OCI-LY3 (cell line): ENCODE measurements at regions not wholly inside any gene's neighbourhood (a gene's known extent, or its start where the extent isn't known, plus 50 kb on each side); places are given as distances from the start of the nearest gene placed in this dataset.

ENCODE experiments used
- H2AFZ ChIP-seq: fragments of 200-600, 300-600 bp; shearing (Covaris generic); 2 replicates; pipeline ENCODE4 v1.6.0; 2014; ENCODE audit warnings: antibody characterized with exemption, low read depth, low read length
- H3K27ac ChIP-seq: fragments of 200-600, 300-600 bp; sonication (generic); 2 replicates; pipeline ENCODE4 v1.5.1; 2014; ENCODE audit warnings: mild to moderate bottlenecking, low read length, moderate library complexity, mixed read lengths
- H3K27me3 ChIP-seq: fragments of 200-600, 300-600 bp; sonication (generic); 2 replicates; pipeline ENCODE4 v1.6.1; 2014; ENCODE audit warnings: low read depth, low read length, mixed read lengths
- H3K36me3 ChIP-seq: fragments of 200-600, 300-600 bp; sonication (generic); replicated peaks from 2 replicates; pipeline ENCODE3; 2014; ENCODE audit warnings: low read depth, low read length, mixed read lengths
- H3K4me1 ChIP-seq: fragments of 300-600, 200-600 bp; sonication (generic); 2 replicates; pipeline ENCODE4 v1.6.1; 2014; ENCODE audit warnings: low read length, mixed read lengths
- H3K4me2 ChIP-seq: fragments of 200-600, 300-600 bp; sonication (generic); 2 replicates; pipeline ENCODE4 v1.6.1; 2014; ENCODE audit warnings: low read length, mixed read lengths
- H3K4me3 ChIP-seq: fragments of 300-600, 200-600 bp; sonication (generic); 2 replicates; pipeline ENCODE4 v1.5.1; 2014; ENCODE audit warnings: antibody characterized with exemption, mild to moderate bottlenecking, low read length, moderate library complexity
- H3K79me2 ChIP-seq: fragments of 300-600, 200-600 bp; shearing (Covaris generic); 2 replicates; pipeline ENCODE4 v1.6.1; 2014; ENCODE audit warnings: mild to moderate bottlenecking, low read length, mixed read lengths
- H3K9ac ChIP-seq: fragments of 300-600, 200-600 bp; shearing (Covaris generic); 2 replicates; pipeline ENCODE4 v1.6.0; 2014; ENCODE audit warnings: mild to moderate bottlenecking, low read length, moderate library complexity
- H3K9me3 ChIP-seq: fragments of 200-600, 300-600 bp; shearing (Covaris generic); 2 replicates; pipeline ENCODE4 v1.6.1; 2014; ENCODE audit warnings: low read length, mixed read lengths; ENCODE audit not compliant: insufficient read depth
- H4K20me1 ChIP-seq: fragments of 200-600, 300-600 bp; sonication (generic); 2 replicates; pipeline ENCODE4 v1.6.1; 2016; ENCODE audit warnings: low read length, mixed read lengths; ENCODE audit not compliant: insufficient read depth
- EZH2phosphoT487 ChIP-seq: fragments of 200-600 bp; shearing (Covaris generic); IDR thresholded peaks from 2 replicates; pipeline ENCODE4 v1.6.1; 2018; ENCODE audit warnings: antibody characterized with exemption, mixed run types, low read depth
- TF ChIP-seq, protein P1 (sequence below): fragments of 200-600, 300-600 bp; sonication (generic); IDR thresholded peaks from 2 replicates; pipeline ENCODE4 v1.5.1; 2014; ENCODE audit warnings: antibody characterized with exemption, low read length, low read depth

DNA sequence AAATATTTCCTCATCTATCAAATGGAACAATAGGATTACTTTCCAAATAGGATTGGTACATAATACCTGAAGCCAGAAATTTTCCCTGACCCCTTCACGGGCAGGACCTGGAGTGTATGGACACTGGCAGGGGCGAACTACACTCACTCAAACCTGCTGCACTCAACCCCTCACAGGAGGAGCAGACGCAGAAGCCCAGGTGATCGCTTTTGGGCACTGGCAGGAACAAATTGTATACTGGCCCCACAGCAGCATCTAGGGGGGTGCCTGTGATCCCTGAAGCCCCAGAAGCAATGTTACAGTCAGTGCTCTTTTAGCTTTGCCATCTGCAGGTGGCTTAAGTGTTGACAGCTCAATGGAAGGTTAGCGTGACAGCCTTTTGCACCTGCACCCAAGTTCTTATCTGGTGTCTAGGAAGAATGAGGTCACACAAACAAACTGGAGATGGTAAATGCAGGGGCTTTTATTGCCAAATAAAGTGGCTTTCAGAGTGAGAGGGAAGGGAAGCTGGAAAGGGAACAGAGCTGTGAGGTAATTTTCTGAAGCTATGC is 199.2 kb upstream of the NEGR1 start:
- H3K9ac ChIP-seq: no peak overlapping the region
- no peaks in the 10 kb centered on the region for H3K27me3 ChIP-seq
- H3K79me2 ChIP-seq: no peaks in the 10 kb centered on the region
- no peak overlapping the region for H2AFZ ChIP-seq
- no peak overlapping the region for H3K27ac ChIP-seq
- TF ChIP-seq, protein P1, sequence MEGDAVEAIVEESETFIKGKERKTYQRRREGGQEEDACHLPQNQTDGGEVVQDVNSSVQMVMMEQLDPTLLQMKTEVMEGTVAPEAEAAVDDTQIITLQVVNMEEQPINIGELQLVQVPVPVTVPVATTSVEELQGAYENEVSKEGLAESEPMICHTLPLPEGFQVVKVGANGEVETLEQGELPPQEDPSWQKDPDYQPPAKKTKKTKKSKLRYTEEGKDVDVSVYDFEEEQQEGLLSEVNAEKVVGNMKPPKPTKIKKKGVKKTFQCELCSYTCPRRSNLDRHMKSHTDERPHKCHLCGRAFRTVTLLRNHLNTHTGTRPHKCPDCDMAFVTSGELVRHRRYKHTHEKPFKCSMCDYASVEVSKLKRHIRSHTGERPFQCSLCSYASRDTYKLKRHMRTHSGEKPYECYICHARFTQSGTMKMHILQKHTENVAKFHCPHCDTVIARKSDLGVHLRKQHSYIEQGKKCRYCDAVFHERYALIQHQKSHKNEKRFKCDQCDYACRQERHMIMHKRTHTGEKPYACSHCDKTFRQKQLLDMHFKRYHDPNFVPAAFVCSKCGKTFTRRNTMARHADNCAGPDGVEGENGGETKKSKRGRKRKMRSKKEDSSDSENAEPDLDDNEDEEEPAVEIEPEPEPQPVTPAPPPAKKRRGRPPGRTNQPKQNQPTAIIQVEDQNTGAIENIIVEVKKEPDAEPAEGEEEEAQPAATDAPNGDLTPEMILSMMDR: no peak
- TF ChIP-seq EZH2phosphoT487: no peak
- no peaks in the 10 kb centered on the region for H3K36me3 ChIP-seq
- no peaks in the 10 kb centered on the region for H3K9me3 ChIP-seq
- no peaks in the 10 kb centered on the region for H4K20me1 ChIP-seq
- H3K4me3 ChIP-seq: no peak overlapping the region
- no peaks in the 10 kb centered on the region for H3K4me1 ChIP-seq
- no peak overlapping the region for H3K4me2 ChIP-seq

DNA sequence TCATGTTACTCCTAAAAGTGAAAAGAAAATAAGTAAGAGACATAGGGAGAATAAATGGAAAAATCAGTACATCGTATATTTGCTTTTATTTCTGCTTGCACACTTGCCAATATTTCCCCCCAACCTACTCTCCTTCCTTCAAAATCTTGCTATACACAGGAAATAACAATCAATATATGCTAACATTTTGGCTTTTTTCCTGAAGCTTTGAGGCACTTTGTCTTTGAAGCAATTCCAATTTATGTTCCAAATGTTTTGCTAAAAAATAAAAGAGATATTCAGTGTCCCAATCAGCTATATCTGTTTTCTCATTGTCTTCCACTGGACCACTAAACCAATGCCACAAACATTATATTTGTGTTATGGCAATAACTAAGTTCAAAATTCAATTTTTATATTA is 184.0 kb upstream of the NEGR1 start:
- Histone ChIP-seq H3K9me3 (no peaks in the 10 kb centered on the region), H3K27me3 (no peaks in the 10 kb centered on the region), H2AFZ (no peak overlapping the region), H3K36me3 (no peaks in the 10 kb centered on the region), H3K4me1 (no peaks in the 10 kb centered on the region), H3K9ac (no peak overlapping the region), H3K27ac (no peak overlapping the region), H4K20me1 (no peaks in the 10 kb centered on the region), H3K79me2 (no peaks in the 10 kb centered on the region), H3K4me3 (no peak overlapping the region), H3K4me2 (no peak overlapping the region)
- TF ChIP-seq EZH2phosphoT487: no peak
- TF ChIP-seq, protein P1: no peak

DNA sequence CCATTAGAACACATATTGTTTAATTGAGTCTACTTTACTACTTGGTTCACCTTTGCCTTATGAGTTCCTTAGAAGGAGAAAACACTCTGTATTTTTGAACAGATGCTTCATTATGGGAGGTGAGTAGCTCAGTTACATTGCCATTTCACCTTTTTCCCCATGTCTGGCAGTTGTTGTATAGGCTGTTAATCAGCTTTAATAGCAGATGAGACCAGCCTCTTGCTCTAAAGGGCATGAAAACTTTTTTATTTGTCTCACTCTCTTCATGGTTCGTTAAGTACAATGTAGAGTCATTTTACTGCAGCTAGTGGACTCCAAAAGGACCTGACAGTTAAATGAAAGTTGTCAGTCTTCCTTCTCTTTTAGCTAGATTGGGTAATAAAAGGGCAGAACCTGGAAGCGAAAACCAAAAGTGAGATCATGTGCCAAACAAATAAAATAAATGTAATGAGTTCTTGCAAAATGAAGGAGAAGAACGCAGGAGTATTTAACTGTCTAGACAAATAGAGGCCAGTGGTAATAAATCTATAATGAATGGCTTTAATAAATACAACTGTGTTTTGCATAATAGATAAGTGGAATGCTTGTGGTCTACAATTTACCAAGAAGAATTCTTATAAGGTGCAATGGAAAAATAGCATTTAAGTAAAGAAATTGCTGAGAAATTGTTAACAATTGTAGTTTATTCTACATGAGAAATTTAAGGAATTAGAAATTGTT is 180.0 kb upstream of the NEGR1 start:
- Histone ChIP-seq H3K4me2 (no peak overlapping the region), H3K79me2 (no peaks in the 10 kb centered on the region), H3K27ac (no peak overlapping the region), H3K36me3 (no peaks in the 10 kb centered on the region), H4K20me1 (no peaks in the 10 kb centered on the region), H3K27me3 (no peaks in the 10 kb centered on the region), H3K9me3 (no peaks in the 10 kb centered on the region), H3K9ac (no peak overlapping the region), H3K4me3 (no peak overlapping the region), H2AFZ (no peak overlapping the region), H3K4me1 (no peaks in the 10 kb centered on the region)
- TF ChIP-seq EZH2phosphoT487: no peak
- TF ChIP-seq, protein P1: no peak

DNA sequence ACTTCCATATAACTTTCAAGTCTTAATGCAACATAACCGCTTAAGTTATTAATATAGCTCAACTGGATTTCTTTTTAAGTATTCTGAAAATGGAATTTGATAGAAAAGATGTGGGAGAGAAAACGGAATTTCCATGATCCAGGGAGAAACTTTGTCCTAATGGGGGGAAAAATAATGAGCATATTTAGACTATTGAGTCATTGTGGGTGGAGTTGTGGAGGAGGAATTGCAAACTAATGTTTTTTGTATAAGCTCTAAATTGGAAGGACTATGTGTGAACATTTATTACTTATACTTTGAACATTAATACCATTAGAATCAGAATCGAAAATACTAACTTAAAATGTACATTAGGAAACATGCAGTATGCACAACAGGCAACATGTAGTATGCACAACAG is 159.9 kb upstream of the NEGR1 start:
- Histone ChIP-seq H3K27me3 (no peaks in the 10 kb centered on the region), H3K4me1 (no peaks in the 10 kb centered on the region)

More for the DNA sequence above, 159.9 kb upstream of the NEGR1 start:
- Histone ChIP-seq H3K4me3 (no peak overlapping the region), H3K9ac (no peak overlapping the region), H3K4me2 (no peak overlapping the region), H3K79me2 (no peaks in the 10 kb centered on the region), H3K36me3 (no peaks in the 10 kb centered on the region), H3K27ac (no peak overlapping the region), H3K9me3 (no peaks in the 10 kb centered on the region), H4K20me1 (no peaks in the 10 kb centered on the region), H2AFZ (no peak overlapping the region)
- TF ChIP-seq, protein P1: no peak
- no peak for TF ChIP-seq EZH2phosphoT487
